Fibroblast of lung (primary cell): ENCODE measurements at regions not wholly inside any gene's neighbourhood (a gene's known extent, or its start where the extent isn't known, plus 50 kb on each side); places are given as distances from the start of the nearest gene placed in this dataset.

Experiments used
- DNase-seq, 2 donors: peaks; one replicate each; pipeline versions ENCODE4 v3.0.0 to v3.0.0-alpha.2; 2010; ENCODE audit warnings: low read depth in 2 of 2
- H2AFZ ChIP-seq: 2 replicates; pipeline ENCODE4 v1.5.1; 2012; ENCODE audit warnings: low read length, control low read depth, inconsistent platforms
- H3K27ac ChIP-seq: 2 replicates; pipeline ENCODE4 v1.5.1; 2011; ENCODE audit warnings: low read length, control low read depth; ENCODE audit not compliant: insufficient read depth
- H3K27me3 ChIP-seq: 2 replicates; pipeline ENCODE4 v1.5.1; 2011; ENCODE audit warnings: mild to moderate bottlenecking, low read length; ENCODE audit not compliant: control insufficient read depth, insufficient read depth
- H3K36me3 ChIP-seq: 2 replicates; pipeline ENCODE4 v1.5.1; 2011; ENCODE audit warnings: low read length; ENCODE audit not compliant: control insufficient read depth, insufficient read depth
- H3K4me1 ChIP-seq: 2 replicates; pipeline ENCODE4 v1.5.1; 2011; ENCODE audit warnings: low read length; ENCODE audit not compliant: control insufficient read depth, insufficient read depth; ENCODE audit errors: extremely low read depth
- H3K4me2 ChIP-seq: 2 replicates; pipeline ENCODE4 v1.5.1; 2011; ENCODE audit warnings: low read length, control low read depth; ENCODE audit not compliant: insufficient read depth; ENCODE audit errors: extremely low read depth
- H3K4me3 ChIP-seq, 4 experiments: fragments of 200-600 bp in 1 of 4; sonication (generic) in 1 of 4; replicated peaks in 1 of 4; 2 replicates each; pipeline ENCODE4 v1.5.1; 2011 to 2016; ENCODE audit warnings: low read length in 4 of 4, low read depth in 3 of 4, mild to moderate bottlenecking in 3 of 4, control low read depth in 2 of 4, inconsistent platforms in 1 of 4, mixed read lengths in 1 of 4; ENCODE audit not compliant: insufficient read depth in 1 of 4; ENCODE audit errors: control extremely low read depth in 1 of 4
- H3K79me2 ChIP-seq: 2 replicates; pipeline ENCODE4 v1.5.1; 2012; ENCODE audit warnings: mild to moderate bottlenecking, low read length, inconsistent platforms; ENCODE audit not compliant: control insufficient read depth, insufficient read depth
- H3K9ac ChIP-seq: 2 replicates; pipeline ENCODE4 v1.5.1; 2011; ENCODE audit warnings: mild to moderate bottlenecking, low read length, control low read depth; ENCODE audit not compliant: insufficient read depth
- H3K9me3 ChIP-seq: 2 replicates; pipeline ENCODE4 v1.5.1; 2012; ENCODE audit warnings: low read depth, low read length; ENCODE audit not compliant: control insufficient read depth, insufficient read depth
- H4K20me1 ChIP-seq: 2 replicates; pipeline ENCODE4 v1.5.1; 2011; ENCODE audit warnings: low read length; ENCODE audit not compliant: control insufficient read depth, insufficient read depth; ENCODE audit errors: extremely low read depth
- EZH2 ChIP-seq: IDR thresholded peaks from 2 replicates; pipeline ENCODE4 v1.5.1; 2012; ENCODE audit warnings: low read length, control low read depth, mild to moderate bottlenecking; ENCODE audit errors: missing control alignments
- TF ChIP-seq, protein P1 (sequence below), 2 donors: IDR thresholded peaks in 1 of 2; conservative IDR thresholded peaks in 1 of 2; 1 replicate in 1 of 2; 2 replicates in 1 of 2; pipeline ENCODE4 v1.5.1; 2011 to 2012; ENCODE audit warnings: low read length in 2 of 2, control low read depth in 1 of 2, inconsistent platforms in 1 of 2, low read depth in 1 of 2, mild to moderate bottlenecking in 1 of 2

DNA sequence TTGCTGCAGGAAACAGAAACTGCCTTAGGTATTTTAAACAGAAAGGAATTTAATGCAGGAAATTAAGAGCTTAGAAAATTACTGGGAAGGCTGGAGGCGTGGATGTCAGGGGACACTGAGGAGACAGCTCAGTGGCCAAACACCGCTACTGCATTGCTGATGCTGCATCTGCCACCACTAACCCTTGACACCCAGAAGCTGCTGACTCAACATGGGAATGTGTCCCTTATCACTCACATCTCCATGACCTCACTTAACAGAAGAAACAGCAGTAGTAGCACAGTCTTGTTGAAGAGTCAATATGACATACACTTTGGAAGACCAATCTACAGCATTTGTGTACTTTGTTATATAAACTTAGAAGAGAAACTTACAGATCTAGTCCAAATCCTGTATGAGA is 906.1 kb downstream of the SLC4A3 start:
- TF ChIP-seq EZH2, result no peak
- TF ChIP-seq, protein P1, sequence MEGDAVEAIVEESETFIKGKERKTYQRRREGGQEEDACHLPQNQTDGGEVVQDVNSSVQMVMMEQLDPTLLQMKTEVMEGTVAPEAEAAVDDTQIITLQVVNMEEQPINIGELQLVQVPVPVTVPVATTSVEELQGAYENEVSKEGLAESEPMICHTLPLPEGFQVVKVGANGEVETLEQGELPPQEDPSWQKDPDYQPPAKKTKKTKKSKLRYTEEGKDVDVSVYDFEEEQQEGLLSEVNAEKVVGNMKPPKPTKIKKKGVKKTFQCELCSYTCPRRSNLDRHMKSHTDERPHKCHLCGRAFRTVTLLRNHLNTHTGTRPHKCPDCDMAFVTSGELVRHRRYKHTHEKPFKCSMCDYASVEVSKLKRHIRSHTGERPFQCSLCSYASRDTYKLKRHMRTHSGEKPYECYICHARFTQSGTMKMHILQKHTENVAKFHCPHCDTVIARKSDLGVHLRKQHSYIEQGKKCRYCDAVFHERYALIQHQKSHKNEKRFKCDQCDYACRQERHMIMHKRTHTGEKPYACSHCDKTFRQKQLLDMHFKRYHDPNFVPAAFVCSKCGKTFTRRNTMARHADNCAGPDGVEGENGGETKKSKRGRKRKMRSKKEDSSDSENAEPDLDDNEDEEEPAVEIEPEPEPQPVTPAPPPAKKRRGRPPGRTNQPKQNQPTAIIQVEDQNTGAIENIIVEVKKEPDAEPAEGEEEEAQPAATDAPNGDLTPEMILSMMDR (conservative IDR thresholded peaks at IDR 0.05 in 1 of 2, IDR thresholded peaks at IDR 0.05 in 1 of 2; ENCODE audit: low read depth in 1 of 2, low read length in 2 of 2), result peak in 1 of 2 donors; percentile 35
- peak; percentile 20 to 61 for DNase-seq
- Histone ChIP-seq H3K27me3 (no peaks in the 10 kb centered on the region), H3K4me2 (no peak overlapping the region), H3K36me3 (no peaks in the 10 kb centered on the region), H3K79me2 (no peaks in the 10 kb centered on the region), H3K4me3 (no peak overlapping the region), H2AFZ (no peak overlapping the region), H4K20me1 (no peaks in the 10 kb centered on the region), H3K9ac (no peak overlapping the region), H3K9me3 (no peaks in the 10 kb centered on the region), H3K27ac (no peak overlapping the region), H3K4me1 (no peaks in the 10 kb centered on the region)

DNA sequence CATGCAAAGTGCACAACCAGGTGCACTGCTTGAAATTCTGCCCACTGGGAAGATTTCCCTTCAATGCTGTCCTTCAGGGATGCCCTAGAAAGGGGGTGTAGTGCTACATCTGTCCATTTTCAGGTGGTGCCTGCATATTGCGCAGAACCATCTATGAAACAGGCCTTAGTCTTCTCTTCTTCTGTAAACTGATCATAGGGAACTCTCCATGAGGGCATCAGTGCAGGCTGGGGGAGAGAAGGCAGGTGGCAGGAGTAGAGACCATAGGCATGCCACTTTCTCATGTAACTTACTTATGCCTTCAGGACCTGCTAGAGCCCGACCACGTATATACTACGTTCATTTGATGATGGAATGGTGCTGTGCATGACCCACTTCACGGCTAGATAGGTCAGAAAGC is 912.1 kb downstream of the SLC4A3 start:
- Histone ChIP-seq H3K79me2 (no peaks in the 10 kb centered on the region), H2AFZ (no peak overlapping the region), H3K27me3 (no peaks in the 10 kb centered on the region), H3K9me3 (no peaks in the 10 kb centered on the region), H3K36me3 (no peaks in the 10 kb centered on the region), H3K4me3 (no peak overlapping the region), H3K27ac (no peak overlapping the region), H3K4me1 (no peaks in the 10 kb centered on the region), H3K9ac (no peak overlapping the region), H3K4me2 (no peak overlapping the region), H4K20me1 (no peaks in the 10 kb centered on the region)
- no peak for TF ChIP-seq EZH2
- no peak for DNase-seq

DNA sequence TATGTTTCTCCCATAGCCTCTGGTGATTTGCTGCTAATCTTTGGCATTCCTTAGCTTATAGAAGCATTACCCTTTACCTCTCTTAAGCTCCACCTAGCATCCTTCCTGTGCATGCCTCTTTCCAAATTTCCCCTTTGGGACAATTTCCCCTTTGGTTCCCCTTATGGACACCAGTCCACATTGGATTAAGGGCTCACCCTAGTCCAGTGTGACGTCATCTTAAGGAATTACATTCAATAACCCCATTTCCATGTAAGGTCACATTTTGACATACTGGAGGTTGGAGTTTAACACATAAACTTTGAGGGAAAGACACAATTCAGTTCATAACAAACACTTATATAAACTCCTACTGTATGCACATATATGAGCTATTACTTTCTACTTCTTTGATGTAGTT is 916.6 kb downstream of the SLC4A3 start:
- no peak overlapping the region for H3K4me2 ChIP-seq
- H2AFZ ChIP-seq, result no peak overlapping the region
- no peaks in the 10 kb centered on the region for H3K79me2 ChIP-seq
- H4K20me1 ChIP-seq, result no peaks in the 10 kb centered on the region
- TF ChIP-seq EZH2, result no peak
- TF ChIP-seq, protein P1 (conservative IDR thresholded peaks at IDR 0.05 in 1 of 2, IDR thresholded peaks at IDR 0.05 in 1 of 2; ENCODE audit: low read depth in 1 of 2, low read length in 2 of 2), result no peak
- no peak for DNase-seq
- no peak overlapping the region for H3K9ac ChIP-seq
- no peaks in the 10 kb centered on the region for H3K4me1 ChIP-seq
- no peak overlapping the region for H3K27ac ChIP-seq
- no peaks in the 10 kb centered on the region for H3K9me3 ChIP-seq
- H3K27me3 ChIP-seq, result no peaks in the 10 kb centered on the region
- H3K36me3 ChIP-seq, result no peaks in the 10 kb centered on the region
- no peak overlapping the region for H3K4me3 ChIP-seq
